H1 (cell line): ENCODE measurements at regions not wholly inside any gene's neighbourhood (a gene's known extent, or its start where the extent isn't known, plus 50 kb on each side); places are given as distances from the start of the nearest gene placed in this dataset.

Experiments used
- CTCF ChIA-PET: fragments of 300-600 bp; sonication (Branson Sonifier 250); formaldehyde crosslinking; loops from one replicate; lab custom pipeline; 2021; ENCODE audit not compliant: partially characterized antibody; lab: Charles Lee
- POLR2A ChIA-PET: fragments of 300-600 bp; sonication (Branson Sonifier 250); formaldehyde crosslinking; loops from one replicate; lab custom pipeline; 2021; ENCODE audit warnings: inconsistent platforms; ENCODE audit not compliant: partially characterized antibody; lab: Charles Lee
- DNase-seq, 2 experiments: peaks; one replicate each; pipeline versions ENCODE4 v3.0.0 to v3.0.0-alpha.2; 2010 to 2022; ENCODE audit warnings: low spot score in 2 of 2, low read depth in 1 of 2, mixed read lengths in 1 of 2
- FAIRE-seq: peaks from 2 replicates; lab custom pipeline; 2011; peaks lifted over from hg19 to GRCh38; lab: Jason Lieb, UNC
- H2AFZ ChIP-seq: 2 replicates; pipeline ENCODE4 v1.8.1; 2012; ENCODE audit warnings: low read length, inconsistent platforms
- H2AK5ac ChIP-seq: 2 replicates; pipeline ENCODE4 v1.6.1; 2013; ENCODE audit warnings: low read depth, low read length
- H2BK120ac ChIP-seq: replicated peaks from 2 replicates; pipeline ENCODE3; 2013; ENCODE audit warnings: low read depth, low read length, inconsistent platforms
- H2BK12ac ChIP-seq: 2 replicates; pipeline ENCODE4 v1.6.1; 2013; ENCODE audit warnings: low read depth, low read length
- H2BK15ac ChIP-seq: 2 replicates; pipeline ENCODE4 v1.6.1; 2013; ENCODE audit warnings: low read length
- H2BK20ac ChIP-seq: 2 replicates; pipeline ENCODE4 v1.6.1; 2013; ENCODE audit warnings: low read length
- H2BK5ac ChIP-seq: 2 replicates; pipeline ENCODE4 v1.6.1; 2013; ENCODE audit warnings: low read depth, low read length
- H3K14ac ChIP-seq: 2 replicates; pipeline ENCODE4 v1.6.1; 2013; ENCODE audit warnings: inconsistent platforms; ENCODE audit not compliant: insufficient read length
- H3K18ac ChIP-seq: 2 replicates; pipeline ENCODE4 v1.6.1; 2013; ENCODE audit warnings: low read length; ENCODE audit errors: extremely low read depth
- H3K23ac ChIP-seq: 2 replicates; pipeline ENCODE4 v1.6.1; 2013; ENCODE audit warnings: inconsistent platforms; ENCODE audit not compliant: insufficient read length
- H3K23me2 ChIP-seq: 2 replicates; pipeline ENCODE4 v1.6.1; 2013; ENCODE audit warnings: low read depth, low read length
- H3K27ac ChIP-seq: 2 replicates; pipeline ENCODE4 v1.6.1; 2011; ENCODE audit warnings: low read depth, low read length, inconsistent platforms
- H3K27me3 ChIP-seq, 4 experiments: replicated peaks in 1 of 4; 1 replicate in 1 of 4; 2 replicates in 3 of 4; pipeline versions ENCODE4 v1.6.1 to v1.8.1; 2011 to 2013; ENCODE audit warnings: low read length in 3 of 4, mild to moderate bottlenecking in 3 of 4, inconsistent platforms in 2 of 4, mixed read lengths in 2 of 4, moderate library complexity in 1 of 4; ENCODE audit not compliant: control insufficient read depth in 3 of 4, insufficient read depth in 3 of 4; ENCODE audit errors: extremely low read depth in 1 of 4
- H3K36me3 ChIP-seq, 4 experiments: 2 replicates each; pipeline versions ENCODE4 v1.6.1 to v1.8.1; 2011 to 2013; ENCODE audit warnings: mild to moderate bottlenecking in 4 of 4, low read length in 3 of 4, moderate library complexity in 2 of 4, control low read depth in 1 of 4, inconsistent platforms in 1 of 4; ENCODE audit not compliant: insufficient read depth in 4 of 4, control insufficient read depth in 2 of 4
- H3K4ac ChIP-seq: replicated peaks from 2 replicates; pipeline ENCODE3; 2013; ENCODE audit warnings: low read length, low read depth, mixed read lengths, inconsistent platforms; ENCODE audit not compliant: insufficient read length
- H3K4me1 ChIP-seq, 4 experiments: replicated peaks in 1 of 4; 1 replicate in 1 of 4; 2 replicates in 3 of 4; pipeline versions ENCODE4 v1.6.1 to v1.8.1; 2011 to 2013; ENCODE audit warnings: low read length in 3 of 4, inconsistent platforms in 2 of 4, mixed read lengths in 1 of 4; ENCODE audit not compliant: insufficient read depth in 4 of 4, control insufficient read depth in 3 of 4
- H3K4me2 ChIP-seq, 2 experiments: 2 replicates each; pipeline versions ENCODE4 v1.6.1 to v1.8.1; 2011 to 2013; ENCODE audit warnings: low read depth in 2 of 2, low read length in 2 of 2, control low read depth in 1 of 2, inconsistent platforms in 1 of 2, mild to moderate bottlenecking in 1 of 2; ENCODE audit not compliant: insufficient read depth in 1 of 2
- H3K4me3 ChIP-seq, 4 experiments: fragments of 200-600, 300-600 bp in 1 of 4; sonication (generic), shearing (Covaris generic), sonication (Bioruptor Twin) in 1 of 4; 2 replicates each; pipeline versions ENCODE4 v1.5.1 to v1.8.1; 2011 to 2016; ENCODE audit warnings: low read length in 4 of 4, low read depth in 3 of 4, control low read depth in 2 of 4, inconsistent platforms in 2 of 4, mild to moderate bottlenecking in 2 of 4, mixed read lengths in 1 of 4, moderate library complexity in 1 of 4; ENCODE audit not compliant: insufficient read depth in 2 of 4; ENCODE audit errors: extremely low read depth in 1 of 4
- H3K56ac ChIP-seq: replicated peaks from 2 replicates; pipeline ENCODE3; 2013; ENCODE audit warnings: low read depth, mild to moderate bottlenecking, mixed read lengths, low read length, inconsistent platforms; ENCODE audit not compliant: insufficient read length
- H3K79me1 ChIP-seq: 2 replicates; pipeline ENCODE4 v1.6.1; 2013; ENCODE audit warnings: low read depth, low read length, control low read depth
- H3K79me2 ChIP-seq, 2 experiments: 2 replicates each; pipeline versions ENCODE4 v1.6.1 to v1.8.1; 2012 to 2013; ENCODE audit warnings: low read length in 2 of 2, mild to moderate bottlenecking in 2 of 2, inconsistent platforms in 1 of 2; ENCODE audit not compliant: insufficient read depth in 2 of 2, control insufficient read depth in 1 of 2
- H3K9ac ChIP-seq, 4 experiments: replicated peaks in 1 of 4; 1 replicate in 1 of 4; 2 replicates in 3 of 4; pipeline versions ENCODE4 v1.6.1 to v1.8.1; 2011 to 2013; ENCODE audit warnings: low read depth in 3 of 4, low read length in 3 of 4, control low read depth in 2 of 4, mild to moderate bottlenecking in 2 of 4, moderate library complexity in 2 of 4, inconsistent platforms in 1 of 4; ENCODE audit errors: extremely low read depth in 1 of 4
- H3K9me3 ChIP-seq, 2 experiments: 2 replicates each; pipeline versions ENCODE4 v1.6.1 to v1.8.1; 2012 to 2013; ENCODE audit warnings: mild to moderate bottlenecking in 2 of 2, moderate library complexity in 2 of 2, control low read depth in 1 of 2, inconsistent platforms in 1 of 2, low read depth in 1 of 2, low read length in 1 of 2, mixed read lengths in 1 of 2; ENCODE audit not compliant: insufficient read depth in 2 of 2
- H4K20me1 ChIP-seq, 2 experiments: replicated peaks in 1 of 2; 2 replicates each; pipeline versions ENCODE3 to v1.8.1; 2011 to 2013; ENCODE audit warnings: inconsistent platforms in 2 of 2, low read length in 2 of 2, mild to moderate bottlenecking in 1 of 2; ENCODE audit not compliant: insufficient read depth in 2 of 2, control insufficient read depth in 1 of 2
- H4K5ac ChIP-seq: 2 replicates; pipeline ENCODE4 v1.6.1; 2013; ENCODE audit warnings: low read length, low read depth, mixed read lengths, inconsistent platforms; ENCODE audit not compliant: insufficient read length
- H4K8ac ChIP-seq: 2 replicates; pipeline ENCODE4 v1.8.0; 2013; ENCODE audit warnings: mild to moderate bottlenecking, moderate library complexity, low read length, inconsistent platforms; ENCODE audit not compliant: insufficient read depth; ENCODE audit errors: extremely low read depth
- H4K91ac ChIP-seq: replicated peaks from 2 replicates; pipeline ENCODE3; 2013; ENCODE audit warnings: low read length, mixed read lengths, inconsistent platforms; ENCODE audit not compliant: insufficient read length
- BACH1 ChIP-seq: IDR thresholded peaks from 2 replicates; pipeline ENCODE4 v1.6.1; 2012; ENCODE audit warnings: low read length, improper control_type of control experiment
- CEBPB ChIP-seq: IDR thresholded peaks from 2 replicates; pipeline ENCODE4 v1.6.1; 2012; ENCODE audit warnings: low read depth, low read length
- EGR1 ChIP-seq: IDR thresholded peaks from 2 replicates; pipeline ENCODE4 v1.6.1; 2011; ENCODE audit warnings: low read depth, low read length, borderline replicate concordance
- JUN ChIP-seq: IDR thresholded peaks from 2 replicates; pipeline ENCODE4 v1.6.1; 2011; ENCODE audit warnings: low read depth, mild to moderate bottlenecking, improper control_type of control experiment, low read length
- JUND ChIP-seq: IDR thresholded peaks from 2 replicates; pipeline ENCODE4 v1.6.1; 2011; ENCODE audit warnings: mild to moderate bottlenecking, improper control_type of control experiment, low read length
- KDM4A ChIP-seq: IDR thresholded peaks from one replicate; pipeline ENCODE4 v1.7.1; 2012; ENCODE audit warnings: low read depth, mild to moderate bottlenecking, moderate library complexity, low read length, inconsistent platforms; ENCODE audit not compliant: severe bottlenecking
- PHF8 ChIP-seq: fragments of 200-600 bp; sonication (generic); conservative IDR thresholded peaks from 2 replicates; pipeline ENCODE4 v1.7.1; 2012; ENCODE audit warnings: low read depth, mild to moderate bottlenecking, inconsistent platforms, low read length, moderate library complexity
- RAD21 ChIP-seq, 2 experiments: IDR thresholded peaks in 1 of 2; conservative IDR thresholded peaks in 1 of 2; 2 replicates each; pipeline ENCODE4 v1.6.1; 2011; ENCODE audit warnings: low read depth in 2 of 2, low read length in 2 of 2, improper control_type of control experiment in 1 of 2, inconsistent platforms in 1 of 2, mild to moderate bottlenecking in 1 of 2, moderate library complexity in 1 of 2
- RFX5 ChIP-seq: IDR thresholded peaks from 2 replicates; pipeline ENCODE4 v1.6.1; 2011; ENCODE audit warnings: low read depth, low read length, improper control_type of control experiment, borderline replicate concordance
- TAF7 ChIP-seq: optimal IDR thresholded peaks from 2 replicates; pipeline ENCODE3; 2011; ENCODE audit warnings: low read depth, mild to moderate bottlenecking, inconsistent platforms, low read length, moderate library complexity, borderline replicate concordance
- WGBS, 2 experiments: shearing (Covaris generic) in 1 of 2; methylation state at CpG; one replicate each; pipeline versions ENCODE4 v1.1.6 to v1.1.7; 2013 to 2015; ENCODE audit warnings: low lambda C conversion rate in 2 of 2, mixed read lengths in 2 of 2, inconsistent platforms in 1 of 2, low coverage in 1 of 2, missing lambda C conversion rate in 1 of 2; ENCODE audit not compliant: insufficient replicate concordance in 2 of 2, insufficient coverage in 1 of 2, insufficient read length in 1 of 2; ENCODE audit errors: extremely low coverage in 1 of 2, missing lambda C conversion rate in 1 of 2; 5-methylcytosine and 5-hydroxymethylcytosine counted together
- TF ChIP-seq, protein P1 (sequence below): IDR thresholded peaks from 2 replicates; pipeline ENCODE4 v1.6.1; 2011; ENCODE audit warnings: low read length, improper control_type of control experiment
- TF ChIP-seq, protein P2 (sequence below): IDR thresholded peaks from 2 replicates; pipeline ENCODE4 v1.6.1; 2012; ENCODE audit warnings: inconsistent platforms

DNA sequence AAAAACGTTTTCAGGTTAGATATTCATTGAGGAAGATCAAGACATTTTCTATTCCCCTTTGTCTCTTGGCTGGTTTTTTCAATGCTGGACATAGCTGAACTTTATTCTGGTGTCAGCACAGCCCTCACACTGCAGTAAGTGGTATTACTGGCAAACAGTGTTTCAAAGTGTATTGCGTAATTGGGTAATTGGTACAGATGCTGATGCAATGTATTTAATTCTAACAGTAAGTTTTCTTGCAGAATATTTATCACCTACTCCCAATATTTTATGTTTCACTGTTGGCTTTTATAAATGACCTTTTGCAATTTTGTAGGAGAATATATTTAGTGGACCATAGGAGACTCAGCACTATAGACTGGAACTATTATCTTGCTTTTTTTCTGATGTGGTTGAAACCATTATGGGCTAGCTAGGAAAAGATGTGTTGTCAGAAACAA lies 287.6 kb upstream of the SOX4 start:
- H3K4me1 ChIP-seq: no peaks in the 10 kb centered on the region
- no peak overlapping the region for H3K18ac ChIP-seq
- H3K27me3 ChIP-seq: no peaks in the 10 kb centered on the region
- H3K14ac ChIP-seq: no peak overlapping the region
- no peak overlapping the region for H4K8ac ChIP-seq
- H3K79me1 ChIP-seq: no peaks in the 10 kb centered on the region
- H4K91ac ChIP-seq: no peak overlapping the region
- H2BK20ac ChIP-seq: no peak overlapping the region
- H3K9ac ChIP-seq: no peak overlapping the region
- no peaks in the 10 kb centered on the region for H3K79me2 ChIP-seq
- no peaks in the 10 kb centered on the region for H3K36me3 ChIP-seq
- no peak overlapping the region for H3K4ac ChIP-seq
- H4K5ac ChIP-seq: no peak overlapping the region
- H2BK12ac ChIP-seq: no peak overlapping the region
- H4K20me1 ChIP-seq: no peaks in the 10 kb centered on the region
- H3K4me3 ChIP-seq: no peak overlapping the region
- H2AFZ ChIP-seq: no peak overlapping the region
- TF ChIP-seq CEBPB: peak; percentile 98
- TF ChIP-seq BACH1: no peak
- no peak for TF ChIP-seq JUN
- TF ChIP-seq, protein P1, sequence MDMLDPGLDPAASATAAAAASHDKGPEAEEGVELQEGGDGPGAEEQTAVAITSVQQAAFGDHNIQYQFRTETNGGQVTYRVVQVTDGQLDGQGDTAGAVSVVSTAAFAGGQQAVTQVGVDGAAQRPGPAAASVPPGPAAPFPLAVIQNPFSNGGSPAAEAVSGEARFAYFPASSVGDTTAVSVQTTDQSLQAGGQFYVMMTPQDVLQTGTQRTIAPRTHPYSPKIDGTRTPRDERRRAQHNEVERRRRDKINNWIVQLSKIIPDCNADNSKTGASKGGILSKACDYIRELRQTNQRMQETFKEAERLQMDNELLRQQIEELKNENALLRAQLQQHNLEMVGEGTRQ: no peak
- no peak for TF ChIP-seq JUND
- TF ChIP-seq RAD21 (IDR thresholded peaks at IDR 0.05 in 1 of 2, conservative IDR thresholded peaks at IDR 0.05 in 1 of 2; ENCODE audit: low read depth in 2 of 2, low read length in 2 of 2): peak; percentile 14 to 23; a peak in 1 of 4 replicates
- no peak for TF ChIP-seq EGR1
- TF ChIP-seq KDM4A: no peak
- TF ChIP-seq, protein P2, sequence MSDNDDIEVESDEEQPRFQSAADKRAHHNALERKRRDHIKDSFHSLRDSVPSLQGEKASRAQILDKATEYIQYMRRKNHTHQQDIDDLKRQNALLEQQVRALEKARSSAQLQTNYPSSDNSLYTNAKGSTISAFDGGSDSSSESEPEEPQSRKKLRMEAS: no peak
- TF ChIP-seq RFX5: no peak
- TF ChIP-seq PHF8: no peak
- TF ChIP-seq TAF7: no peak
- DNase-seq: no peak
- H3K9me3 ChIP-seq: no peaks in the 10 kb centered on the region
- H2AK5ac ChIP-seq: no peak overlapping the region
- no peaks in the 10 kb centered on the region for H3K23me2 ChIP-seq
- no peak for FAIRE-seq
- H3K4me2 ChIP-seq: no peak overlapping the region
- H3K23ac ChIP-seq: no peak overlapping the region
- no peak overlapping the region for H3K27ac ChIP-seq
- POLR2A ChIA-PET: no interaction called here
- CTCF ChIA-PET: no interaction called here
- H2BK120ac ChIP-seq: no peak overlapping the region
- no peak overlapping the region for H2BK15ac ChIP-seq
- no peak overlapping the region for H3K56ac ChIP-seq
- H2BK5ac ChIP-seq: no peak overlapping the region
- WGBS, 2 experiments: 86% methylated on average over 2 of the region's 2 CpGs; no CpG with 5 or more reads in 1 of the 2 experiments
